ENCODE measurements at regions not wholly inside any gene's neighbourhood (a gene's known extent, or its start where the extent isn't known, plus 50 kb on each side); places are given as distances from the start of the nearest gene placed in this dataset.

DNA sequence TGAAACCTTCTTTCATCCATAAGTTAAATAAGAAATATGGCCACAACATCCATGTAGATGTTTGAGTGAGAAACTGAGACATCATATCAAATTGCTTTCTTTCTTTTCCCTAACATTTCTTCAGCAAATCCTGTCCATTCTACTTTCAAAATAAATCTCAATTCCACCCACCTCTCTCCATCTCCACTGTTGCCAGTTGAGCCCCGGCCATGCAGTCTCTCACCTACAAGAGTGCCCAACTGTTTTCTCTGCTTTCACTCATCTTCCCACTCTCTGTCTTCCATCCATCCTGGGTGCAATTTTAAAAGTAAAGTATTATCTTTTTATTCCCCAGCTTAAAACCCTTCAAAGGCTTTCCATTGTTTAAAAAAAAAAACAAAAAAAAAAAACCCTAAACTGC is 260.4 kb downstream of the DEPDC1B start:
- TF ChIP-seq, protein P1, sequence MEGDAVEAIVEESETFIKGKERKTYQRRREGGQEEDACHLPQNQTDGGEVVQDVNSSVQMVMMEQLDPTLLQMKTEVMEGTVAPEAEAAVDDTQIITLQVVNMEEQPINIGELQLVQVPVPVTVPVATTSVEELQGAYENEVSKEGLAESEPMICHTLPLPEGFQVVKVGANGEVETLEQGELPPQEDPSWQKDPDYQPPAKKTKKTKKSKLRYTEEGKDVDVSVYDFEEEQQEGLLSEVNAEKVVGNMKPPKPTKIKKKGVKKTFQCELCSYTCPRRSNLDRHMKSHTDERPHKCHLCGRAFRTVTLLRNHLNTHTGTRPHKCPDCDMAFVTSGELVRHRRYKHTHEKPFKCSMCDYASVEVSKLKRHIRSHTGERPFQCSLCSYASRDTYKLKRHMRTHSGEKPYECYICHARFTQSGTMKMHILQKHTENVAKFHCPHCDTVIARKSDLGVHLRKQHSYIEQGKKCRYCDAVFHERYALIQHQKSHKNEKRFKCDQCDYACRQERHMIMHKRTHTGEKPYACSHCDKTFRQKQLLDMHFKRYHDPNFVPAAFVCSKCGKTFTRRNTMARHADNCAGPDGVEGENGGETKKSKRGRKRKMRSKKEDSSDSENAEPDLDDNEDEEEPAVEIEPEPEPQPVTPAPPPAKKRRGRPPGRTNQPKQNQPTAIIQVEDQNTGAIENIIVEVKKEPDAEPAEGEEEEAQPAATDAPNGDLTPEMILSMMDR (IDR thresholded peaks at IDR 0.05) = no peak
- TF ChIP-seq POLR2AphosphoS5 (IDR thresholded peaks at IDR 0.05) (no peak), POLR2A (IDR thresholded peaks at IDR 0.05) (no peak), EP300 (IDR thresholded peaks at IDR 0.05) (no peak)
